RWPE1 (cell line): ENCODE measurements at regions not wholly inside any gene's neighbourhood (a gene's known extent, or its start where the extent isn't known, plus 50 kb on each side); places are given as distances from the start of the nearest gene placed in this dataset.
"Not testable (repeated sequence)": the region's sequence is repeated elsewhere in the genome, so short reads cannot be mapped to it uniquely, and the experiment has no call there.

Experiments used
- CTCF ChIA-PET: fragments of 350-600 bp; sonication (Branson Sonifier 250); formaldehyde crosslinking; extraction: SDS; loops from one replicate; lab custom pipeline; 2021; lab: Yijun Ruan, JAX
- POLR2A ChIA-PET: fragments of 400-600 bp; formaldehyde crosslinking; extraction: SDS; loops from one replicate; lab custom pipeline; 2020; ENCODE audit warnings: antibody characterized with exemption; ENCODE audit not compliant: low non-redundant PET; lab: Yijun Ruan, JAX
- DNase-seq: peaks from one replicate; pipeline ENCODE4 v3.0.0; 2012; ENCODE audit warnings: low spot score
- H3K27ac ChIP-seq: fragments of 450-650 bp; 2 replicates; pipeline ENCODE4 v1.5.1; 2017
- CTCF ChIP-seq: fragments of 450-650 bp; conservative IDR thresholded peaks from 2 replicates; pipeline ENCODE4 v1.5.1; 2017; ENCODE audit warnings: low read depth, mild to moderate bottlenecking

DNA sequence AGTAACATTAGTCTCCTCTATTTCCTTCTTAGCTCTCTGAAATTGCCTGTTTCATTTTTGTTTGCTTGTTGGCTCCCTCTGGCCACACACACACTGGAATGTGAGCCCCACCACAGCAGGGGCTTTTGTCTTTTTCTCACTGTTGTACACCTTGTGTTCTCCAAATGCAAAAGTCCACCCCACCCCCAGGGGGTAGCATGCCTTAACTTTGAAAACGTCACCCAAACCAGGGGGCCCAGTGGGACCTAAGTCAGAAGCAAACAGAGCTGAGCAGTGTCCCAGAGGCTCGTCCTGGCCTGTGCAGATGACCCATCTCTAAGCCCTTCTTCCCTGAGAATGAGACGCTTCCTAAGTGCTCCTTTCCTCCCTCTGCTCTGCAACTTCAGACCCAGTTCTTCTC, 614.1 kb downstream of the UQCRFS1 start:
- CTCF ChIA-PET, result no interaction called here
- DNase-seq, result no peak
- H3K27ac ChIP-seq, result no peak overlapping the region
- POLR2A ChIA-PET, result no interaction called here
- no peak for TF ChIP-seq CTCF

- ChIA-PET CTCF (no interaction called here), POLR2A (interaction anchor here (0.6 kb wide), 1 partner anchor 24 kb away, joined by 3 read pairs; no protein-coding TSS in a partner anchor)
- TF ChIP-seq CTCF, result no peak
- no peak overlapping the region for H3K27ac ChIP-seq
- no peak for DNase-seq
These were observed 616.3 kb downstream of the UQCRFS1 start for GRCh38 chr19:28596561-28597071.

- TF ChIP-seq CTCF, result no peak
- ChIA-PET CTCF (no interaction called here), POLR2A (interaction anchor here (0.6 kb wide), 1 partner anchor 23 kb away, joined by 3 read pairs; no protein-coding TSS in a partner anchor)
- DNase-seq, result no peak
- no peak overlapping the region for H3K27ac ChIP-seq
These were observed 617.0 kb downstream of the UQCRFS1 start for GRCh38 chr19:28595722-28596480.

GRCh38 chr19:28594737-28595136, 618.2 kb downstream of the UQCRFS1 start:
- no peak overlapping the region for H3K27ac ChIP-seq
- POLR2A ChIA-PET, result no interaction called here
- CTCF ChIA-PET, result no interaction called here
- no peak for TF ChIP-seq CTCF
- DNase-seq, result no peak

GRCh38 chr19:28589991-28590411, 623.0 kb downstream of the UQCRFS1 start:
- H3K27ac ChIP-seq, DNase-seq, CTCF ChIA-PET, POLR2A ChIA-PET: not testable (repeated sequence)

GRCh38 chr19:28586474-28586873, 626.5 kb downstream of the UQCRFS1 start:
- POLR2A ChIA-PET, result no interaction called here
- DNase-seq, result no peak
- TF ChIP-seq CTCF, result no peak
- H3K27ac ChIP-seq, result no peak overlapping the region
- CTCF ChIA-PET, result no interaction called here

DNA sequence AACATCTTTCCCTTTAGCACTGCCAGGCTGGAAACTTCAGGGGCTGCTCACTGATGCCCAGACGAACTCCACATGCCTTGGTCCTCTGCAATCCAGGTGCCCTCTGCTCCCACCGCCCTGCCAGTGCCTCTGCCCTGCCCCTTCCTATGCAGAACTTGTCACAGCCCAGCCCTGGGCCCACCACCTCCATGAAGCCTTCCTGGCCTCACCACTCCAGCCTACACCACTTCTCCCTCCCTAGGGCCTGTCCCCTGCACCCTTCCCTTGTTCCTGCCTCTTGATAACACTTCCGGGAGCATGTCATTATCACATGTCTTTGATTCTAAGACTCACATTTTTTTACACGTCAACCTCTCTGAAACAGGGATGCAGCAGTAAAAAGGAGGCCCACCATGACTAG, 627.2 kb downstream of the UQCRFS1 start:
- ChIA-PET POLR2A (no interaction called here), CTCF (no interaction called here)
- no peak for DNase-seq
- no peak for TF ChIP-seq CTCF
- H3K27ac ChIP-seq, result no peak overlapping the region
